ENCODE measurements at regions not wholly inside any gene's neighbourhood (a gene's known extent, or its start where the extent isn't known, plus 50 kb on each side); places are given as distances from the start of the nearest gene placed in this dataset.
"Not testable (repeated sequence)": the region's sequence is repeated elsewhere in the genome, so short reads cannot be mapped to it uniquely, and the experiment has no call there.

- H3K4me3 ChIP-seq = no peak overlapping the region
- H3K79me2 ChIP-seq = no peaks in the 10 kb centered on the region
- H3K4me1 ChIP-seq (ENCODE audit: insufficient read depth) = no peaks in the 10 kb centered on the region
- H3K4me2 ChIP-seq = no peak overlapping the region
- no peaks in the 10 kb centered on the region for H3K36me3 ChIP-seq (replicated peaks; ENCODE audit: insufficient read depth, low read depth)
- WGBS (ENCODE audit: low lambda C conversion rate, missing lambda C conversion rate) = 80% methylated on average over 4 of the region's 4 CpGs
- H3K9me3 ChIP-seq (ENCODE audit: low read depth) = no peaks in the 10 kb centered on the region
- H3K9me2 ChIP-seq (replicated peaks; ENCODE audit: insufficient read depth) = no peaks in the 10 kb centered on the region
- no peaks in the 10 kb centered on the region for H4K20me1 ChIP-seq (ENCODE audit: insufficient read depth, poor library complexity, severe bottlenecking)
- no peak overlapping the region for H3K27ac ChIP-seq
- H3K27me3 ChIP-seq = no peaks in the 10 kb centered on the region
- no peak overlapping the region for H2AFZ ChIP-seq
- DNase-seq (ENCODE audit: low spot score) = no peak
- TF ChIP-seq CTCF (IDR thresholded peaks at IDR 0.05; ENCODE audit: poor library complexity) (no peak), EZH2 (IDR thresholded peaks at IDR 0.05; ENCODE audit: borderline replicate concordance) (no peak), EZH2phosphoT487 (IDR thresholded peaks at IDR 0.05; ENCODE audit: low read depth, severe bottlenecking, unreplicated experiment) (no peak)
Measured at GRCh38 chr13:90889906-90890834, 457.3 kb upstream of the MIR17HG start.

DNA sequence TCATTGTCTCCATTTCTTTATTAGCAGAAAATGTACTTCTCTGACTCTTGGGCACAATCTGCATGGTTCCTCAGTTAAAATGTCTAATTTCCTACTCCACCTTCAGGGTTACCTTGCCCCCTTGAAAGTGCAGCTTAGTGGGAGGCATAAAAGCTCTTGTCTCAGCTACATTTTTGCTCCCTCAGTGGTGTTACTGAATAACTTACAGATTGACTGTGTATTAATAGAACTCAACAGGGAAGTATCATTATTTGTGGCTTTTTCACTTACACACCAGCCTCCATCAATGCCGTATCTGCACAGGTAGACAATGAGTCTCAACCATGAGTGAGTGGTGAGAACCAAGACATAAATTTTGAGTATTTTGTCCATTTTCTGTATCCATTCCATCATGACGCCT, 456.2 kb upstream of the MIR17HG start:
- no peaks in the 10 kb centered on the region for H4K20me1 ChIP-seq (ENCODE audit: insufficient read depth, poor library complexity, severe bottlenecking)

GRCh38 chr13:90893199-90893598, 454.3 kb upstream of the MIR17HG start:
- 87% methylated on average over 6 of the region's 6 CpGs for WGBS (ENCODE audit: low lambda C conversion rate, missing lambda C conversion rate)
- H2AFZ ChIP-seq; H3K9me3 ChIP-seq (ENCODE audit: low read depth); H3K27me3 ChIP-seq; DNase-seq (ENCODE audit: low spot score); H4K20me1 ChIP-seq (ENCODE audit: insufficient read depth, poor library complexity, severe bottlenecking); H3K4me1 ChIP-seq (ENCODE audit: insufficient read depth); H3K79me2 ChIP-seq; H3K4me3 ChIP-seq; H3K4me2 ChIP-seq; H3K27ac ChIP-seq; H3K36me3 ChIP-seq (replicated peaks; ENCODE audit: insufficient read depth, low read depth); H3K9me2 ChIP-seq (replicated peaks; ENCODE audit: insufficient read depth): not testable (repeated sequence)

More for the DNA sequence above, 456.2 kb upstream of the MIR17HG start:
- Histone ChIP-seq H3K4me1 (ENCODE audit: insufficient read depth) (no peaks in the 10 kb centered on the region), H3K4me2 (no peak overlapping the region), H3K79me2 (no peaks in the 10 kb centered on the region), H3K36me3 (replicated peaks; ENCODE audit: insufficient read depth, low read depth) (no peaks in the 10 kb centered on the region), H3K4me3 (no peak overlapping the region), H3K9me3 (ENCODE audit: low read depth) (no peaks in the 10 kb centered on the region), H3K9me2 (replicated peaks; ENCODE audit: insufficient read depth) (no peaks in the 10 kb centered on the region), H2AFZ (no peak overlapping the region), H3K27me3 (no peaks in the 10 kb centered on the region), H3K27ac (no peak overlapping the region)
- TF ChIP-seq EZH2phosphoT487 (IDR thresholded peaks at IDR 0.05; ENCODE audit: low read depth, severe bottlenecking, unreplicated experiment) (no peak), EZH2 (IDR thresholded peaks at IDR 0.05; ENCODE audit: borderline replicate concordance) (no peak), CTCF (IDR thresholded peaks at IDR 0.05; ENCODE audit: poor library complexity) (no peak)
- no peak for DNase-seq (ENCODE audit: low spot score)
- WGBS (ENCODE audit: low lambda C conversion rate, missing lambda C conversion rate) = 97% methylated on average over 2 of the region's 2 CpGs

- Histone ChIP-seq H3K4me1 (ENCODE audit: insufficient read depth) (no peaks in the 10 kb centered on the region), H3K4me2 (no peak overlapping the region), H3K4me3 (no peak overlapping the region), H3K9me3 (ENCODE audit: low read depth) (no peaks in the 10 kb centered on the region), H3K27ac (no peak overlapping the region), H3K27me3 (no peaks in the 10 kb centered on the region), H3K9me2 (replicated peaks; ENCODE audit: insufficient read depth) (no peaks in the 10 kb centered on the region), H2AFZ (no peak overlapping the region), H4K20me1 (ENCODE audit: insufficient read depth, poor library complexity, severe bottlenecking) (no peaks in the 10 kb centered on the region), H3K79me2 (no peaks in the 10 kb centered on the region), H3K36me3 (replicated peaks; ENCODE audit: insufficient read depth, low read depth) (no peaks in the 10 kb centered on the region)
- WGBS (ENCODE audit: low lambda C conversion rate, missing lambda C conversion rate) = 75% methylated on average over 2 of the region's 2 CpGs
- TF ChIP-seq CTCF (IDR thresholded peaks at IDR 0.05; ENCODE audit: poor library complexity) (no peak), EZH2phosphoT487 (IDR thresholded peaks at IDR 0.05; ENCODE audit: low read depth, severe bottlenecking, unreplicated experiment) (no peak), EZH2 (IDR thresholded peaks at IDR 0.05; ENCODE audit: borderline replicate concordance) (no peak)
- DNase-seq (ENCODE audit: low spot score) = peak; percentile 15
Measured at GRCh38 chr13:90896002-90896401, 451.5 kb upstream of the MIR17HG start.
